ENCODE measurements at regions not wholly inside any gene's neighbourhood (a gene's known extent, or its start where the extent isn't known, plus 50 kb on each side); places are given as distances from the start of the nearest gene placed in this dataset.

GRCh38 chr1:178634445-178634844 is 90.6 kb upstream of the RALGPS2 start:
- no peaks in the 10 kb centered on the region for H3K9me3 ChIP-seq (ENCODE audit: control insufficient read depth, low read length, poor library complexity, severe bottlenecking)
- H3K27ac Mint-ChIP-seq, result no peak overlapping the region
- DNase-seq (no peak), ATAC-seq (no peak)
- H3K4me3 Mint-ChIP-seq, result no peak overlapping the region
- peaks cover 9% of the 10 kb centered on the region for H3K27me3 Mint-ChIP-seq
- H3K36me3 Mint-ChIP-seq (ENCODE audit: low read depth), result no peaks in the 10 kb centered on the region
- peaks cover 2% of the 10 kb centered on the region for H3K4me1 Mint-ChIP-seq

GRCh38 chr1:178637841-178638240 is 87.2 kb upstream of the RALGPS2 start:
- peaks cover 17% of the 10 kb centered on the region for H3K27me3 Mint-ChIP-seq
- H3K27ac Mint-ChIP-seq, result no peak overlapping the region
- H3K36me3 Mint-ChIP-seq (ENCODE audit: low read depth), result no peaks in the 10 kb centered on the region
- ATAC-seq (no peak), DNase-seq (no peak)
- H3K4me1 Mint-ChIP-seq, result peaks cover 4% of the 10 kb centered on the region
- H3K4me3 Mint-ChIP-seq, result no peak overlapping the region
- no peaks in the 10 kb centered on the region for H3K9me3 ChIP-seq (ENCODE audit: control insufficient read depth, low read length, poor library complexity, severe bottlenecking)

- no peak for ATAC-seq
- H3K36me3 Mint-ChIP-seq (ENCODE audit: low read depth), result peaks cover 3% of the 10 kb centered on the region
- H3K27me3 Mint-ChIP-seq, result peaks cover 20% of the 10 kb centered on the region
- no peaks in the 10 kb centered on the region for H3K9me3 ChIP-seq (ENCODE audit: control insufficient read depth, low read length, poor library complexity, severe bottlenecking)
- no peak overlapping the region for H3K4me3 Mint-ChIP-seq
- no peak for DNase-seq
- peaks cover 4% of the 10 kb centered on the region for H3K4me1 Mint-ChIP-seq
- H3K27ac Mint-ChIP-seq, result no peak overlapping the region
These were observed 85.7 kb upstream of the RALGPS2 start for GRCh38 chr1:178639326-178639725.

- Mint-ChIP-seq H3K4me1 (peaks cover 4% of the 10 kb centered on the region), H3K4me3 (no peak overlapping the region), H3K36me3 (ENCODE audit: low read depth) (peaks cover 3% of the 10 kb centered on the region), H3K27me3 (peaks cover 15% of the 10 kb centered on the region), H3K27ac (no peak overlapping the region)
- no peaks in the 10 kb centered on the region for H3K9me3 ChIP-seq (ENCODE audit: control insufficient read depth, low read length, poor library complexity, severe bottlenecking)
- no peak for ATAC-seq
- no peak for DNase-seq
These were observed 82.8 kb upstream of the RALGPS2 start for GRCh38 chr1:178642282-178642681.

GRCh38 chr1:178643349-178643748 is 81.7 kb upstream of the RALGPS2 start:
- Mint-ChIP-seq H3K27ac (no peak overlapping the region), H3K36me3 (ENCODE audit: low read depth) (peaks cover 3% of the 10 kb centered on the region), H3K4me3 (no peak overlapping the region), H3K27me3 (peaks cover 15% of the 10 kb centered on the region), H3K4me1 (peaks cover 4% of the 10 kb centered on the region)
- no peaks in the 10 kb centered on the region for H3K9me3 ChIP-seq (ENCODE audit: control insufficient read depth, low read length, poor library complexity, severe bottlenecking)
- no peak for ATAC-seq
- no peak for DNase-seq

- Mint-ChIP-seq H3K27ac (no peak overlapping the region), H3K36me3 (ENCODE audit: low read depth) (peaks cover 3% of the 10 kb centered on the region), H3K4me3 (no peak overlapping the region), H3K27me3 (peaks cover 15% of the 10 kb centered on the region), H3K4me1 (peaks cover 4% of the 10 kb centered on the region)
- ATAC-seq (no peak), DNase-seq (no peak)
- H3K9me3 ChIP-seq (ENCODE audit: control insufficient read depth, low read length, poor library complexity, severe bottlenecking), result no peaks in the 10 kb centered on the region
These were observed 81.2 kb upstream of the RALGPS2 start for GRCh38 chr1:178643831-178644230.

GRCh38 chr1:178644308-178645120 is 80.5 kb upstream of the RALGPS2 start:
- H3K4me1 Mint-ChIP-seq, result peaks cover 2% of the 10 kb centered on the region
- DNase-seq, result no peak
- no peaks in the 10 kb centered on the region for H3K9me3 ChIP-seq (ENCODE audit: control insufficient read depth, low read length, poor library complexity, severe bottlenecking)
- peaks cover 3% of the 10 kb centered on the region for H3K36me3 Mint-ChIP-seq (ENCODE audit: low read depth)
- H3K27ac Mint-ChIP-seq, result no peak overlapping the region
- peaks cover 15% of the 10 kb centered on the region for H3K27me3 Mint-ChIP-seq
- H3K4me3 Mint-ChIP-seq, result no peak overlapping the region
- ATAC-seq, result no peak

GRCh38 chr1:178645157-178645807 is 79.8 kb upstream of the RALGPS2 start:
- peaks cover 2% of the 10 kb centered on the region for H3K4me1 Mint-ChIP-seq
- DNase-seq, result no peak
- no peaks in the 10 kb centered on the region for H3K9me3 ChIP-seq (ENCODE audit: control insufficient read depth, low read length, poor library complexity, severe bottlenecking)
- no peak for ATAC-seq
- peaks cover 3% of the 10 kb centered on the region for H3K36me3 Mint-ChIP-seq (ENCODE audit: low read depth)
- no peak overlapping the region for H3K4me3 Mint-ChIP-seq
- H3K27ac Mint-ChIP-seq, result no peak overlapping the region
- H3K27me3 Mint-ChIP-seq, result peaks cover 20% of the 10 kb centered on the region

DNA sequence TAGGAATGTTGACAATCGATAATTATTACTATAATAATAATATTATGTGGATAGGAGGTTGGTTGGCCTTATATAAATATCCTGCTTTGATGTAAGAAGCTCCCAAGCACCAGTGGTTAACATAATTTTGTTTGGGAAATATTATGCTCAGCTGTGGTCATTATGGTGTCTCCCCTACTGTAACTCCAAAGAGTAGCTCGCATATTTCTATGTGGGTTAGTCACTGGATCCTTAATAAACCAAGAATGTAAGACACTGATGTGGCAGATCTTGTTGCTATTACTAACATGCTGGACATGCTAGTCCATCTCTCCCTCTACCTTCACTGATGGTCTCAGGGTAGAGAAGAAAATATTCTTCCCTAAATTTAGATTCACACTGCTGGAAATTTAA is 79.2 kb upstream of the RALGPS2 start:
- Mint-ChIP-seq H3K27me3 (peaks cover 25% of the 10 kb centered on the region), H3K36me3 (ENCODE audit: low read depth) (peaks cover 3% of the 10 kb centered on the region), H3K4me3 (no peak overlapping the region), H3K27ac (no peak overlapping the region), H3K4me1 (peaks cover 2% of the 10 kb centered on the region)
- H3K9me3 ChIP-seq (ENCODE audit: control insufficient read depth, low read length, poor library complexity, severe bottlenecking), result no peaks in the 10 kb centered on the region
- ATAC-seq (no peak), DNase-seq (no peak)

DNA sequence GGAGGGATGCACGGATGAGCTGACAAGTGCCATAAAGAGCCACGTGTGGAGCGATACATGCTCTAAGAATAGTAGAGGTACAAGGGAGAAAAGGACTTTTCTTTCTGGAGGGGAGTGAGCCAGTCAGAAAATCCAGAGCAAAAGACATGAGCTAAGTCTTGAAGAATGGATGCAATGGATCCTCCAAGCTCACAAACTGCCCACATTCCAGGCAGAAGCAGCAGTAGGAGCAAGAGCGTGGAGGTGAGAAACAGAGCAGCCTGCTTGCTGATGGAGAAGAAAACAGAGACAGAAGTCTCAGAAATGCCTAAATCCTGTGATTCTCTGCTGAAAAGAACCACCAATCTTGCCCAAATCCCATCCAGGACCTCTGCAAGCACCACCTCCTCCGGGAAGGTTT is 78.2 kb upstream of the RALGPS2 start:
- no peak for DNase-seq
- no peak overlapping the region for H3K4me3 Mint-ChIP-seq
- peaks cover 3% of the 10 kb centered on the region for H3K36me3 Mint-ChIP-seq (ENCODE audit: low read depth)
- no peaks in the 10 kb centered on the region for H3K9me3 ChIP-seq (ENCODE audit: control insufficient read depth, low read length, poor library complexity, severe bottlenecking)
- no peak overlapping the region for H3K27ac Mint-ChIP-seq
- ATAC-seq, result no peak
- peaks cover 35% of the 10 kb centered on the region for H3K27me3 Mint-ChIP-seq
- peaks cover 2% of the 10 kb centered on the region for H3K4me1 Mint-ChIP-seq

GRCh38 chr1:178648151-178648550 is 76.9 kb upstream of the RALGPS2 start:
- no peaks in the 10 kb centered on the region for H3K9me3 ChIP-seq (ENCODE audit: control insufficient read depth, low read length, poor library complexity, severe bottlenecking)
- H3K27me3 Mint-ChIP-seq, result peaks cover 32% of the 10 kb centered on the region
- ATAC-seq (no peak), DNase-seq (no peak)
- H3K36me3 Mint-ChIP-seq (ENCODE audit: low read depth), result peaks cover 3% of the 10 kb centered on the region
- no peaks in the 10 kb centered on the region for H3K4me1 Mint-ChIP-seq
- H3K27ac Mint-ChIP-seq, result no peak overlapping the region
- H3K4me3 Mint-ChIP-seq, result no peak overlapping the region

- ATAC-seq (no peak), DNase-seq (no peak)
- H3K4me3 Mint-ChIP-seq, result no peak overlapping the region
- H3K27ac Mint-ChIP-seq, result no peak overlapping the region
- peaks cover 32% of the 10 kb centered on the region for H3K27me3 Mint-ChIP-seq
- peaks cover 2% of the 10 kb centered on the region for H3K4me1 Mint-ChIP-seq
- H3K9me3 ChIP-seq (ENCODE audit: control insufficient read depth, low read length, poor library complexity, severe bottlenecking), result no peaks in the 10 kb centered on the region
- no peaks in the 10 kb centered on the region for H3K36me3 Mint-ChIP-seq (ENCODE audit: low read depth)
These were observed 75.3 kb upstream of the RALGPS2 start for GRCh38 chr1:178649582-178650350.

- peaks cover 30% of the 10 kb centered on the region for H3K27me3 Mint-ChIP-seq
- DNase-seq (no peak), ATAC-seq (no peak)
- H3K27ac Mint-ChIP-seq, result no peak overlapping the region
- no peaks in the 10 kb centered on the region for H3K36me3 Mint-ChIP-seq (ENCODE audit: low read depth)
- peaks cover 2% of the 10 kb centered on the region for H3K4me1 Mint-ChIP-seq
- H3K9me3 ChIP-seq (ENCODE audit: control insufficient read depth, low read length, poor library complexity, severe bottlenecking), result no peaks in the 10 kb centered on the region
- H3K4me3 Mint-ChIP-seq, result no peak overlapping the region
These were observed 74.0 kb upstream of the RALGPS2 start for GRCh38 chr1:178650934-178651511.

Measured in T-helper 17 cell (primary cell).